GM12891 (cell line): ENCODE measurements at regions not wholly inside any gene's neighbourhood (a gene's known extent, or its start where the extent isn't known, plus 50 kb on each side); places are given as distances from the start of the nearest gene placed in this dataset.
A peak's percentile ranks its signal among the peaks of the same experiment; 100 is the strongest.

ENCODE experiments used
- POLR2A ChIP-seq: IDR thresholded peaks from 2 replicates; pipeline ENCODE4 v1.6.1; 2011; ENCODE audit warnings: low read depth, low read length, control low read depth
- POLR2AphosphoS5 ChIP-seq: IDR thresholded peaks from 2 replicates; pipeline ENCODE4 v1.6.1; 2011; ENCODE audit warnings: low read depth, low read length, control low read depth
- SPI1 ChIP-seq: IDR thresholded peaks from 2 replicates; pipeline ENCODE4 v1.6.1; 2011; ENCODE audit warnings: low read depth, low read length, control low read depth
- TAF1 ChIP-seq: IDR thresholded peaks from 2 replicates; pipeline ENCODE4 v1.6.1; 2011; ENCODE audit warnings: low read depth, low read length, control low read depth

DNA sequence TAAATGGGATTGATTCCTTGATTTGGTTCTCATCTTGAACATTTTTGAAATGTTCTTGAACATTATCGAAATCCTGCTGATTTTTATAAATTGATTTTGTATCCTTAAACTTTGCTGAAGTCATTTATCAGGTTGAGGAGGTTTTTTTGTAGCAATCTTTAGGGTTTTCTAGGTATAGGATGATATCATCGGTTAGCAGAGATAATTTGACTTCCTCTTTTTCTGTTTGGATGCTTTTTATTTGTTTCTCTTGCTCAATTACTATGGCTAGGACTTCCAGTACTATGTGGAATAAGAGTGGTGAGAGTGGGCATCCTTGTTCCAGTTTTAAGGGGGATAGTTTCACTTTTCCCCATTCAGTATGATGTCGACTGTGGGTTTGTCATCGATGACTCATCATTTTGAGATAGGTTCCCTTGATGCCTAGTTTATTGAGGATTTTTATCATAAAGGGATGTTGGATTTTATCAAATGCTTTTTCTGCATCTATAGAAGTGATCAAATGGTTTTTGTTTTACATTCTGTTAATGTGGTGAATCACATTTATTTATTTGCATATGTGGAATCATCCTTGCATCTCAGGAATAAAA is 201.5 kb upstream of the ZSWIM2 start:
- no peak for TF ChIP-seq POLR2A
- TF ChIP-seq POLR2AphosphoS5 = no peak
- no peak for TF ChIP-seq TAF1
- peak; percentile 78; the same call in 1 of the 2 replicates for TF ChIP-seq SPI1
